ENCODE measurements at regions not wholly inside any gene's neighbourhood (a gene's known extent, or its start where the extent isn't known, plus 50 kb on each side); places are given as distances from the start of the nearest gene placed in this dataset.

DNA sequence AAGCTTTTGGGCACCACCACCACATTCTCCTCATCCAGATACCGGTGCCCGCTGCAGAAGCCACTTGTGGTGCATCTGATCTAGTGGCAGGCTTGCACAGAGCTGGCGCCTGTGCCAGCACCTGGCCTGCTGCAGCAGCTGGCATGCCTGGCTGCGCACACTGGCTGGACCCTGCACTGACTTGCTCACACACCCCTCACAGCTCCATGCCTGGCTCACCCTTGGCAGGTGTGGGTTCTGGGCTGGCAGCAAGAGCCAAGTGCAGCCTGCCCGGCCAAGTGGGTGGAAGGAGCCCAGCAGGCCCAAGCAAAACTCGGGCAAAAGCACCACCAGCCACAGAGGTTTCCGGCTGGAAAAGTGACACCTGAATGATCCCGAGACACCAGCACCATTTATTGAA is 315.7 kb upstream of the RRP15 start:
- TF ChIP-seq, protein P1, sequence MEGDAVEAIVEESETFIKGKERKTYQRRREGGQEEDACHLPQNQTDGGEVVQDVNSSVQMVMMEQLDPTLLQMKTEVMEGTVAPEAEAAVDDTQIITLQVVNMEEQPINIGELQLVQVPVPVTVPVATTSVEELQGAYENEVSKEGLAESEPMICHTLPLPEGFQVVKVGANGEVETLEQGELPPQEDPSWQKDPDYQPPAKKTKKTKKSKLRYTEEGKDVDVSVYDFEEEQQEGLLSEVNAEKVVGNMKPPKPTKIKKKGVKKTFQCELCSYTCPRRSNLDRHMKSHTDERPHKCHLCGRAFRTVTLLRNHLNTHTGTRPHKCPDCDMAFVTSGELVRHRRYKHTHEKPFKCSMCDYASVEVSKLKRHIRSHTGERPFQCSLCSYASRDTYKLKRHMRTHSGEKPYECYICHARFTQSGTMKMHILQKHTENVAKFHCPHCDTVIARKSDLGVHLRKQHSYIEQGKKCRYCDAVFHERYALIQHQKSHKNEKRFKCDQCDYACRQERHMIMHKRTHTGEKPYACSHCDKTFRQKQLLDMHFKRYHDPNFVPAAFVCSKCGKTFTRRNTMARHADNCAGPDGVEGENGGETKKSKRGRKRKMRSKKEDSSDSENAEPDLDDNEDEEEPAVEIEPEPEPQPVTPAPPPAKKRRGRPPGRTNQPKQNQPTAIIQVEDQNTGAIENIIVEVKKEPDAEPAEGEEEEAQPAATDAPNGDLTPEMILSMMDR (conservative IDR thresholded peaks at IDR 0.05; ENCODE audit: low read length), result no peak
- no peak for TF ChIP-seq EZH2phosphoT487 (IDR thresholded peaks at IDR 0.05; ENCODE audit: borderline replicate concordance, low read depth, low read length)
- no peak for DNase-seq (ENCODE audit: low spot score)
- CTCF ChIA-PET (ENCODE audit: unreplicated experiment), result no interaction called here
- Histone ChIP-seq H3K36me3 (ENCODE audit: insufficient read depth, low read length) (no peaks in the 10 kb centered on the region), H3K4me2 (ENCODE audit: low read length) (no peak overlapping the region), H3K4me3 (ENCODE audit: low read depth, low read length, poor library complexity, severe bottlenecking) (no peak overlapping the region), H4K20me1 (ENCODE audit: insufficient read depth, low read length) (no peaks in the 10 kb centered on the region), H3K9me2 (ENCODE audit: insufficient read depth, low read length) (no peaks in the 10 kb centered on the region), H2AFZ (ENCODE audit: low read length) (no peak overlapping the region), H3K79me2 (ENCODE audit: insufficient read depth, low read depth, low read length) (no peaks in the 10 kb centered on the region), H3K4me1 (ENCODE audit: insufficient read depth, low read length, poor library complexity, severe bottlenecking) (no peaks in the 10 kb centered on the region), H3K27ac (ENCODE audit: low read depth, low read length, poor library complexity, severe bottlenecking) (no peak overlapping the region), H3K9me3 (ENCODE audit: low read length) (no peaks in the 10 kb centered on the region)
- intact Hi-C loops (cut with micrococcal nuclease; ENCODE audit: unreplicated experiment), result no loop called here
- BruUV-seq (replicated peaks), result no TSS peak
- POLR2A ChIA-PET, result no interaction called here

DNA sequence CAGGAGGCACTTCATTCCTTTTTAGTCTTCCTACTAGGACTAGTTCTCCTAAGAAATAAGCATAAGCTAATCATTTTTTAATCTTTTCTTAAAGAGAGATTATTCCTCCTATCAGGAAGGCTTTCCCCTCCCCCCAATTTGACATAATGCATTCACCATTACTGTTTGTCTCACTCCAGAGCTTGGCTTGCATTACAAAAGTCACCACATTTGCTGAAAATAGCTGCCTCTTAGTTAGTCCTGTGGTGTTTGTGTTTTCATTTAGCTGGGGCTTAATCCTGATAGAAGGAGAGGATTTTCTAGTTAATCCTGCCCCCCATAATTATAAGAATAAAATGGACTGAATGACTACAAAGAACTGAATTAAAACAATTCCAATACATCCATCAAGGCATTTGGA is 307.1 kb upstream of the RRP15 start:
- Histone ChIP-seq H2AFZ (ENCODE audit: low read length) (no peak overlapping the region), H3K4me3 (ENCODE audit: low read depth, low read length, poor library complexity, severe bottlenecking) (no peak overlapping the region), H4K20me1 (ENCODE audit: insufficient read depth, low read length) (no peaks in the 10 kb centered on the region), H3K9me3 (ENCODE audit: low read length) (no peaks in the 10 kb centered on the region), H3K79me2 (ENCODE audit: insufficient read depth, low read depth, low read length) (no peaks in the 10 kb centered on the region), H3K4me2 (ENCODE audit: low read length) (no peak overlapping the region), H3K4me1 (ENCODE audit: insufficient read depth, low read length, poor library complexity, severe bottlenecking) (no peaks in the 10 kb centered on the region), H3K9me2 (ENCODE audit: insufficient read depth, low read length) (no peaks in the 10 kb centered on the region), H3K36me3 (ENCODE audit: insufficient read depth, low read length) (no peaks in the 10 kb centered on the region), H3K27ac (ENCODE audit: low read depth, low read length, poor library complexity, severe bottlenecking) (no peak overlapping the region)
- intact Hi-C loops (cut with micrococcal nuclease; ENCODE audit: unreplicated experiment), result no loop called here
- DNase-seq (ENCODE audit: low spot score), result no peak
- BruUV-seq (replicated peaks), result no TSS peak
- TF ChIP-seq, protein P1 (conservative IDR thresholded peaks at IDR 0.05; ENCODE audit: low read length), result no peak
- TF ChIP-seq EZH2phosphoT487 (IDR thresholded peaks at IDR 0.05; ENCODE audit: borderline replicate concordance, low read depth, low read length), result no peak
- ChIA-PET POLR2A (interaction anchor here (0.6 kb wide), 1 partner anchor 242 kb away, joined by 3 read pairs; no protein-coding TSS in a partner anchor), CTCF (ENCODE audit: unreplicated experiment) (no interaction called here)

DNA sequence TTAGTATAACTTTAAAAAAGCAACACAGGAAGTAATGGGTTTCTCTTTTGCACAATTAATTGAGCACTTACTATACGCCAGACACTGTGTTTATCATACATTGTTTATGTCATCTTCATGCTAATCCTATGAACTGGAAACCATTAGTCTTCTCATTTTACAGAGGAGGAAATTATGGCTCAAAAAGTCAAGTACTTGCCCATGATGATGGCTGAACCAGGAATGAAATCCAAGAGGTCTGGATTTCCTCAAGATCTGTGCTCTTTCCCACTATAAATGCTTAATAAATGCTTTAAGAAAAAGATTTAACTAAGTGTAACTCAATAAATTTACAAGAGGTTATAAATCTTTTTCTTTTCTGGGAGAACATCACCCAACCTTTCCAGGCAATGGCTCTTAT is 303.7 kb upstream of the RRP15 start:
- Histone ChIP-seq H3K9me2 (ENCODE audit: insufficient read depth, low read length) (no peaks in the 10 kb centered on the region), H4K20me1 (ENCODE audit: insufficient read depth, low read length) (no peaks in the 10 kb centered on the region), H3K9me3 (ENCODE audit: low read length) (no peaks in the 10 kb centered on the region), H3K4me3 (ENCODE audit: low read depth, low read length, poor library complexity, severe bottlenecking) (no peak overlapping the region), H3K36me3 (ENCODE audit: insufficient read depth, low read length) (no peaks in the 10 kb centered on the region), H2AFZ (ENCODE audit: low read length) (no peak overlapping the region), H3K79me2 (ENCODE audit: insufficient read depth, low read depth, low read length) (no peaks in the 10 kb centered on the region), H3K4me2 (ENCODE audit: low read length) (no peak overlapping the region), H3K4me1 (ENCODE audit: insufficient read depth, low read length, poor library complexity, severe bottlenecking) (no peaks in the 10 kb centered on the region), H3K27ac (ENCODE audit: low read depth, low read length, poor library complexity, severe bottlenecking) (no peak overlapping the region)
- no TSS peak for BruUV-seq (replicated peaks)
- POLR2A ChIA-PET, result no interaction called here
- CTCF ChIA-PET (ENCODE audit: unreplicated experiment), result no interaction called here
- DNase-seq (ENCODE audit: low spot score), result no peak
- TF ChIP-seq EZH2phosphoT487 (IDR thresholded peaks at IDR 0.05; ENCODE audit: borderline replicate concordance, low read depth, low read length), result no peak
- TF ChIP-seq, protein P1 (conservative IDR thresholded peaks at IDR 0.05; ENCODE audit: low read length), result no peak
- intact Hi-C loops (cut with micrococcal nuclease; ENCODE audit: unreplicated experiment), result no loop called here
